ENCODE measurements at regions not wholly inside any gene's neighbourhood (a gene's known extent, or its start where the extent isn't known, plus 50 kb on each side); places are given as distances from the start of the nearest gene placed in this dataset.

DNA sequence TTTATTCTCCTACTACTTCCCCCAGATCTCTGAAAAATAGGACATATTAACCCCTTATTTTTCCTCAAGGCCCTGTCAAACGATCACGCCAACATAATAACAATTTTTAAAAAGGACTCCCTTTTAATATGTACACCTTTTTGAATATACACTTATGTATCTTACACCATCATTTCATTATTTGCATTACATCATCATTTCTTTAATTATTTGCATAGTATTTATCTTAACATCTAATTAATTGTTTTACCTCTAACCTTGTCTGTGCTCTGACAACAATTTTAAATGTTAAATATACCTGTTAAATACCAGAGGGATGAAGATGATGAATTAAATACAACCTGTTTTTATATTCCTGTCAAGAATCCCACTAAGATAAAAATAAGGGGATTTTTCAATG lies 432.2 kb downstream of the PTPRC start:
- no peak overlapping the region for H3K27ac Mint-ChIP-seq
- CTCF ChIA-PET, result no interaction called here
- ATAC-seq (no peak), DNase-seq (no peak)
- POLR2A ChIA-PET, result no interaction called here
- intact Hi-C loops (cut with micrococcal nuclease), result no loop called here
- no peaks in the 10 kb centered on the region for H3K27me3 Mint-ChIP-seq
- no peak overlapping the region for H3K4me3 Mint-ChIP-seq
- no peaks in the 10 kb centered on the region for H3K36me3 Mint-ChIP-seq (ENCODE audit: low read depth)
- no peaks in the 10 kb centered on the region for H3K9me3 Mint-ChIP-seq
- TF ChIP-seq, protein P1, sequence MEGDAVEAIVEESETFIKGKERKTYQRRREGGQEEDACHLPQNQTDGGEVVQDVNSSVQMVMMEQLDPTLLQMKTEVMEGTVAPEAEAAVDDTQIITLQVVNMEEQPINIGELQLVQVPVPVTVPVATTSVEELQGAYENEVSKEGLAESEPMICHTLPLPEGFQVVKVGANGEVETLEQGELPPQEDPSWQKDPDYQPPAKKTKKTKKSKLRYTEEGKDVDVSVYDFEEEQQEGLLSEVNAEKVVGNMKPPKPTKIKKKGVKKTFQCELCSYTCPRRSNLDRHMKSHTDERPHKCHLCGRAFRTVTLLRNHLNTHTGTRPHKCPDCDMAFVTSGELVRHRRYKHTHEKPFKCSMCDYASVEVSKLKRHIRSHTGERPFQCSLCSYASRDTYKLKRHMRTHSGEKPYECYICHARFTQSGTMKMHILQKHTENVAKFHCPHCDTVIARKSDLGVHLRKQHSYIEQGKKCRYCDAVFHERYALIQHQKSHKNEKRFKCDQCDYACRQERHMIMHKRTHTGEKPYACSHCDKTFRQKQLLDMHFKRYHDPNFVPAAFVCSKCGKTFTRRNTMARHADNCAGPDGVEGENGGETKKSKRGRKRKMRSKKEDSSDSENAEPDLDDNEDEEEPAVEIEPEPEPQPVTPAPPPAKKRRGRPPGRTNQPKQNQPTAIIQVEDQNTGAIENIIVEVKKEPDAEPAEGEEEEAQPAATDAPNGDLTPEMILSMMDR (IDR thresholded peaks at IDR 0.05), result no peak
- H3K4me1 Mint-ChIP-seq (ENCODE audit: low read depth), result peaks cover 4% of the 10 kb centered on the region

DNA sequence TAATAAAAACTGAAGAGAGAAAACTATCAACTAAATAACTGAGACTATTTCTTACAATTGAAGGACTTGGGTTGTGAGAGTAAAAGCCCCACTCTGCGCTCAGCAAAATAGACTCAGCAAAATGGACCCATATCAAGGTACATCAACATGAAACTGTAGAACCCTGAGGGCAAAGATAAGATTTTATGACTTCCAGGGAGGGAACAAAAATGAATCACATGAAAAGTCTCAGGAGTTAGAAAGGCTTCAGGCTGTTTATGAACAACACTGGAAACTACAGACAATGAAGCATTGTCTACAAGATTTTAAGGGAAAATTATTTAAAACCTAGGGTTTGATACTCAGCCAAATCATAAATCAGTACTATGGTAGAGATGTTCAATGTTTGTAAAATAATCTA lies 434.3 kb downstream of the PTPRC start:
- CTCF ChIA-PET, result interaction anchor here (1.0 kb wide), 1 partner anchor 24 kb away, joined by 3 read pairs; no protein-coding TSS in a partner anchor
- intact Hi-C loops (cut with micrococcal nuclease), result no loop called here
- Mint-ChIP-seq H3K4me1 (ENCODE audit: low read depth) (no peaks in the 10 kb centered on the region), H3K27me3 (no peaks in the 10 kb centered on the region), H3K9me3 (no peaks in the 10 kb centered on the region), H3K27ac (no peak overlapping the region), H3K36me3 (ENCODE audit: low read depth) (no peaks in the 10 kb centered on the region), H3K4me3 (no peak overlapping the region)
- no peak for DNase-seq
- ATAC-seq, result no peak
- TF ChIP-seq, protein P1 (IDR thresholded peaks at IDR 0.05), result no peak
- POLR2A ChIA-PET, result no interaction called here

DNA sequence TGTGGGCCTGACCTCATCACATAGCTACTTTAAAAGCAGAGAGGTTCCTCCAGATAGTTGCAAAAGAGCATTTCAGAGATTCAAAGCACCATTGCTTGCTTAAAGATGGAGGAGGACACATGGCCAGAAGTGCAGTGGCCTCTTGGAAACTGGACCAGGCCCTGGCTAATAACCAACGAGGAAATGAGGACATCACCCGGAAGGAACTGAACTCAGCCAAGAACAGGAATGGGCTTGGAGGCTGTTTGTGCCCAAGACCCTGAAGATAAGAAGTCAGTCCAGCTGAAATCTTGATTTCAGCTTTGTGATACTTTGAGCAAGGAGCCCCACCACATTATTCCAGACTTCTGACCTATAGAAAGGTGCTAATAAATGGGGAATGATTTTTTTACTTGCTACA lies 437.0 kb downstream of the PTPRC start:
- H3K27ac Mint-ChIP-seq, result no peak overlapping the region
- CTCF ChIA-PET, result interaction anchor here (1.2 kb wide), 1 partner anchor 37 kb away, joined by 4 read pairs; no protein-coding TSS in a partner anchor
- intact Hi-C loops (cut with micrococcal nuclease), result no loop called here
- no peak overlapping the region for H3K4me3 Mint-ChIP-seq
- ATAC-seq (no peak), DNase-seq (no peak)
- no peaks in the 10 kb centered on the region for H3K36me3 Mint-ChIP-seq (ENCODE audit: low read depth)
- H3K9me3 Mint-ChIP-seq, result no peaks in the 10 kb centered on the region
- no peaks in the 10 kb centered on the region for H3K27me3 Mint-ChIP-seq
- H3K4me1 Mint-ChIP-seq (ENCODE audit: low read depth), result no peaks in the 10 kb centered on the region
- TF ChIP-seq, protein P1 (IDR thresholded peaks at IDR 0.05), result no peak
- POLR2A ChIA-PET, result interaction anchor here (0.6 to 0.7 kb wide), 2 partner anchors 33 to 1146 kb away, joined by 3 read pairs; no protein-coding TSS in a partner anchor

DNA sequence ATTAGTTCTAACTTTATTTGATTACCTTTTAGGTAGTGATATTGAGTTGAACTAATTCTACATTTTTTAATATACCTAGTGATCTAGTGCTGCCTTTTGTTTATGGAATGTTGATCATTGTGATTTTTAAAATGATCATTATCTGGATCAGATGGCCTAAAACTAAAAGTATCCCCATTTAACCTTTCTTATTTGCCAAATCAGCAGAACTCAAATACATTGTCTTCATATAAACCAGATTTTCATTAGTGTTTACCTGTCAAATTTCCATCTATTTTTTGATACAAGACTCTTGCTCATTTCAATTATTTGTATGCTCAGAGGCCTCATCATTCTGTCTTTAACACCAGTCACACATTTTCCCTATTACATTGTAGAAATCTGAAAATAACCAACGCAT lies 441.2 kb downstream of the PTPRC start:
- no peak for DNase-seq
- peaks cover 7% of the 10 kb centered on the region for H3K4me1 Mint-ChIP-seq (ENCODE audit: low read depth)
- no peaks in the 10 kb centered on the region for H3K9me3 Mint-ChIP-seq
- no peak overlapping the region for H3K27ac Mint-ChIP-seq
- CTCF ChIA-PET, result interaction anchor here (0.6 kb wide), 1 partner anchor 20 kb away, joined by 3 read pairs; no protein-coding TSS in a partner anchor
- intact Hi-C loops (cut with micrococcal nuclease), result no loop called here
- TF ChIP-seq, protein P1 (IDR thresholded peaks at IDR 0.05), result no peak
- no peak for ATAC-seq
- H3K4me3 Mint-ChIP-seq, result no peak overlapping the region
- no peaks in the 10 kb centered on the region for H3K36me3 Mint-ChIP-seq (ENCODE audit: low read depth)
- no peaks in the 10 kb centered on the region for H3K27me3 Mint-ChIP-seq
- POLR2A ChIA-PET, result no interaction called here

DNA sequence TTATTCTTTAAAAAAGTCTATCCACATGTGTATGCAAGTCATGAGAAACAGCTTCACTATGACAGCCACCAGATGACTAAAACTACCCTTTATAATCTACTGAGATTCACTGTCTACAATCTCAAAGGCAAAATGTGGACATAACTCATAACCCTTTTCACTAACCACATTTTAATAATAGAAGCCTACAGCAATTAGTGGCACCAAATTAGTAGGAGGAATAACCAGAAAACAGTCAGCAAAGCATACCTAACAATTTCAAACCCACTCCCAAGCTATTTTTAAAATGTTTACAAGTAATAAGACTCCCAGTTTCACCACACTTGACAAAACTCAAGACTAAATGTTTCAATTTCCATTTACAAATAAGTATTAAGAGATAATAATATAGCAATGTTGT lies 442.9 kb downstream of the PTPRC start:
- TF ChIP-seq, protein P1 (IDR thresholded peaks at IDR 0.05), result no peak
- H3K36me3 Mint-ChIP-seq (ENCODE audit: low read depth), result no peaks in the 10 kb centered on the region
- H3K9me3 Mint-ChIP-seq, result no peaks in the 10 kb centered on the region
- CTCF ChIA-PET, result interaction anchor here (1.0 to 1.3 kb wide), 2 partner anchors 32 to 235 kb away, joined by 3 to 5 read pairs; no protein-coding TSS in a partner anchor
- no peak overlapping the region for H3K4me3 Mint-ChIP-seq
- DNase-seq (no peak), ATAC-seq (no peak)
- H3K27ac Mint-ChIP-seq, result no peak overlapping the region
- POLR2A ChIA-PET, result no interaction called here
- peaks cover 7% of the 10 kb centered on the region for H3K4me1 Mint-ChIP-seq (ENCODE audit: low read depth)
- no peaks in the 10 kb centered on the region for H3K27me3 Mint-ChIP-seq
- intact Hi-C loops (cut with micrococcal nuclease), result no loop called here

Data from activated CD8-positive, alpha-beta T cell treated with anti-CD3 and anti-CD28 coated beads for 36 hours (primary cell).